ENCODE measurements at regions not wholly inside any gene's neighbourhood (a gene's known extent, or its start where the extent isn't known, plus 50 kb on each side); places are given as distances from the start of the nearest gene placed in this dataset.

DNA sequence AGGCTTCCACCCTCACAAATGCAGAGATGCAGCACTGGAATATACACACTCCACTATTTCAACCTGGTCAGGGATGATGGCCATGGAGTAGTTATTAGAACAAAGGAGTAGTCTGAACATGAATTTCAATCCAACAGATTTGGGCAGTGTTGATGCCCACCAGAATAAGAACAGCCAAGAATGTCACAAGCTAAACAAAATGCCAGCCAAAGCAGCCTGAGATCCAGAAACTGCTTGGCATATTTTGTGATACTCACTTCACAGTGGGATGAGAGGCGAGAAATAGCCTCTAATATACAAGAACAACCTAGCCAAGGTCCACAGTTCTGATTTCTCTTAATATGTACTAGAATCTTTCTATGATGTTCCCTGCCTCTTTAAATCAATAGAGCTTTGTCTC lies 58.6 kb upstream of the KLF7 start:
- no peak for DNase-seq (ENCODE audit: extremely low read depth, low read depth)
- TF ChIP-seq, protein P1, sequence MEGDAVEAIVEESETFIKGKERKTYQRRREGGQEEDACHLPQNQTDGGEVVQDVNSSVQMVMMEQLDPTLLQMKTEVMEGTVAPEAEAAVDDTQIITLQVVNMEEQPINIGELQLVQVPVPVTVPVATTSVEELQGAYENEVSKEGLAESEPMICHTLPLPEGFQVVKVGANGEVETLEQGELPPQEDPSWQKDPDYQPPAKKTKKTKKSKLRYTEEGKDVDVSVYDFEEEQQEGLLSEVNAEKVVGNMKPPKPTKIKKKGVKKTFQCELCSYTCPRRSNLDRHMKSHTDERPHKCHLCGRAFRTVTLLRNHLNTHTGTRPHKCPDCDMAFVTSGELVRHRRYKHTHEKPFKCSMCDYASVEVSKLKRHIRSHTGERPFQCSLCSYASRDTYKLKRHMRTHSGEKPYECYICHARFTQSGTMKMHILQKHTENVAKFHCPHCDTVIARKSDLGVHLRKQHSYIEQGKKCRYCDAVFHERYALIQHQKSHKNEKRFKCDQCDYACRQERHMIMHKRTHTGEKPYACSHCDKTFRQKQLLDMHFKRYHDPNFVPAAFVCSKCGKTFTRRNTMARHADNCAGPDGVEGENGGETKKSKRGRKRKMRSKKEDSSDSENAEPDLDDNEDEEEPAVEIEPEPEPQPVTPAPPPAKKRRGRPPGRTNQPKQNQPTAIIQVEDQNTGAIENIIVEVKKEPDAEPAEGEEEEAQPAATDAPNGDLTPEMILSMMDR (IDR thresholded peaks at IDR 0.05; ENCODE audit: low read depth, low read length, missing control alignments): no peak
- H3K4me3 ChIP-seq (replicated peaks; ENCODE audit: low read depth, low read length): no peak overlapping the region

DNA sequence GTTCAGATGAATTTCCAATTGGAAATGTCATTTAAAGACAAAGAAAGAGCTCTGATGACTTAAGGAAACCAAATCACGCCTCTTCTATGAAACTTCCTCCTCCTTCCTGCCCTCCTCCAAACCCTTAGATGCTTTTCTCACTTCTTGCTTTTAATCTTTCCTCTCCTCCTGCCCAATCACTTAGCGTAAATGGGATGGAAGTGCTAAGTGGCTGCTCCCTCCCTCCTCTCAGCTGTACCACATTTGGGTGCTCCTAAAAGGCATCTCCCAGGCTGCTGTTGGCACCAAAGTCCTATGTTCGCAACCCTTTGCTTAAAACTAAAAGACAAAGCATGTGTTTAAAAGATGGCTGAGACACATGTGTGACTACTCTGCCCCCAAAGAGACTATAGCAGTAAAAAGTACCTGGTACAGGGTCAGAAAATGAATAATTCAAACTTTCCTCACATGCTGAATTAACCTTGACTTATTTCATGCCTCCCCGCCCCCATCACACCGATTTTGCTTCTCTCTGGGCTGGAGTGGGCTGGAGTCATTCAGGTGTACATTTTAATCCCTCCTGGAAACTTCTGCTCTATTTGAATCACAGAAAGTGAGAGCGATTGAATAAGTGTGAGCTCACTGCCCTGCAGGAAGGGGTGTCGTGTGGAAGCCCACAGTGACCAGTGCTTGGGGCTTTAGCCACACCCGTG lies 59.2 kb upstream of the KLF7 start:
- no peak for DNase-seq (ENCODE audit: extremely low read depth, low read depth)
- TF ChIP-seq, protein P1 (IDR thresholded peaks at IDR 0.05; ENCODE audit: low read depth, low read length, missing control alignments): no peak
- no peak overlapping the region for H3K4me3 ChIP-seq (replicated peaks; ENCODE audit: low read depth, low read length)

DNA sequence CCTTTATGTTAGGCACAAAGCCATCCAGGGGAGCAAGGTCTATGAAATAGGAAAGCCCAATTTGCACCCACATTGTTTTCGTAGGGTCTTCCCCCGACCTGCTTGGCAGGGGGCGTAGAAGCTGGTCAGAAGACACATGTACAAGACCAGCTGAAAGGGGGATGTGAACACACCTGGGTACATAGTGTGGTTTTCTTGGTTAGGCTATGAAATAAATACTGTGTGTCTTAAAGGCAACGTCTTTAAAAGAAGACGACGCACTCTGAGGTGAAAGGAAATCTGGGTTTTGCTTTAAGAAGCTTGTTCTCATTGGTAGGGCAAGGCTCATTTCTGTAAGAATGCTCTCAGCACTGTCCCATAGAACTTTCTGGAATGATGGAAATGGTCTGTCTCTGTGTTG lies 60.0 kb upstream of the KLF7 start:
- no peak for DNase-seq (ENCODE audit: extremely low read depth, low read depth)
- no peak overlapping the region for H3K4me3 ChIP-seq (replicated peaks; ENCODE audit: low read depth, low read length)
- TF ChIP-seq, protein P1 (IDR thresholded peaks at IDR 0.05; ENCODE audit: low read depth, low read length, missing control alignments): no peak

DNA sequence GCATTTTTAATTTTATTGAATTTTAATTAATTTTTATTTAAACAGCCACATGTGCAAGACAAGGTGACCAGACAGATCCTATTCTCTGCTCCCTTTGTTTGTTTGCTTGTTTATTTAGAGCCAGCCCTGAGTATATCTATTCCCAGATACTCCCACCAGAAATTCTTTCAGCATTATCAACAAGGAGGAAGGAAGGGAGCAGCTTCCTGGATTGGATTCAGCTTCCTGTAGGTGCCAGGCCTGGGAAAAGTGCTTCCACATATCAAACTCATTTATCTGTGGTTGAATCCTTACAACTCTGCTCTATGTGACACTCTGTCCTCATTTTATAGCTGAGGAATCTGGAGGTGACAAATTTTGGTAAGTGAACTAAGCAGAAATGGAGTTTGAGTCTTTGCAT lies 60.5 kb upstream of the KLF7 start:
- TF ChIP-seq, protein P1 (IDR thresholded peaks at IDR 0.05; ENCODE audit: low read depth, low read length, missing control alignments): no peak
- no peak for DNase-seq (ENCODE audit: extremely low read depth, low read depth)
- H3K4me3 ChIP-seq (replicated peaks; ENCODE audit: low read depth, low read length): no peak overlapping the region

DNA sequence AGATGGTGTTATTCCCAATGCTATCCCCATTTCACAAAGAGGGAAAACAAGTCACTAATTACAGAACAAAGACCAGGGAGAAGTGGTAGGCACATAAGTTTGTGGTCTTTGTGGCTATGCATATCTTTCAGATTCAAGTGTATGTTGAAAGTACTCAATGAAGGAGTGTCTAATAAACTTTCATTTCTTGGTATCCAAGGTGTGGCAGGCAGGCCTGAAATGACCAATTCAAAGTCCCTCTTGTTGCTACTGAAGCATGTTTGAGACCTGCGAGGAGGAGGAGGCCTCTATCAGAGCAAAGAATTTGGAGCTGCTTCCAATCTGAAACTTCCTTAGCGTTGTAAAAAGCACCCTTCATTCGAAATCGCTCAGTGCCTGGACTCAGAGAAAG lies 60.9 kb upstream of the KLF7 start:
- no peak for DNase-seq (ENCODE audit: extremely low read depth, low read depth)
- H3K4me3 ChIP-seq (replicated peaks; ENCODE audit: low read depth, low read length): no peak overlapping the region
- TF ChIP-seq, protein P1 (IDR thresholded peaks at IDR 0.05; ENCODE audit: low read depth, low read length, missing control alignments): no peak

DNA sequence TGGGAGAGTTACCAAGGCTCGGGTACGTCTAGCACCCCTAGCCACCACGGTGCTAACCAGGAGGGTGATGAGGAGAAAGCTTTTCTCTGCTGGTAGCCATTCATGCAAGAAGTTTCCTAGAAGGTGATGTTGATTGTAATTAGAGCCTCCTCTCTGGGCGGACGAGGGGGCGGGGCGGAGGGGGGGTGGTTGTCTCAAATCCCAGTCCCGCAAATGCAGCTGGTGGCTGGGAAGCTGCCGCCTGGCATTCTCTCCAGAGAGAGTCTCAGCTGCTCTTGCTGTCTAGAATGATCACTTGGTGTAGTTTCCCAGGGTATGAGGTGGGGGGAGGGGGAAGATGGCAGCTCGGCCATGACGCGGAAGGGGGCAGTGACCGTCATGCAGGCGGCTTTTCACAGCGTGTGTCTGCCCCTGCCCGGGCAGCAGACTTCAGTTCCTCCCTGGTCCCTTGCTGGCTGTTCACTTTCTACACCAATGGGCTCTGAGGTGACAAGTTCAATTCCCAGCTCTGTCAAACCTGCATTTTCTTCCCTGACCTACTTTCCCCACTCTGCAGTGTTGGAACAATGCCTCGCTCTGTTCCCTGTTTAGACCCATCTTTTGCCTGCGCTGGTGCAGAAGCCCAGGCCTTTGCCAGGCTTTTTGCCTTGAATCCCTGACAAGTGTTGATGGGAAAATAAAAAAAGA lies 61.5 kb upstream of the KLF7 start:
- H3K4me3 ChIP-seq (replicated peaks; ENCODE audit: low read depth, low read length): no peak overlapping the region
- TF ChIP-seq, protein P1 (IDR thresholded peaks at IDR 0.05; ENCODE audit: low read depth, low read length, missing control alignments): no peak
- DNase-seq (ENCODE audit: extremely low read depth, low read depth): no peak

Measured in HFF-Myc (cell line).